GM18517 (cell line): ENCODE measurements at regions not wholly inside any gene's neighbourhood (a gene's known extent, or its start where the extent isn't known, plus 50 kb on each side); places are given as distances from the start of the nearest gene placed in this dataset.
A peak's percentile ranks its signal among the peaks of the same experiment; 100 is the strongest.

ENCODE experiments used
- ATAC-seq: cut with Tn5 transposase; IDR thresholded peaks from one replicate; pipeline ENCODE4 v1.9.1; 2021; ENCODE audit warnings: mild to moderate bottlenecking, moderate library complexity; ENCODE audit not compliant: unreplicated experiment

DNA sequence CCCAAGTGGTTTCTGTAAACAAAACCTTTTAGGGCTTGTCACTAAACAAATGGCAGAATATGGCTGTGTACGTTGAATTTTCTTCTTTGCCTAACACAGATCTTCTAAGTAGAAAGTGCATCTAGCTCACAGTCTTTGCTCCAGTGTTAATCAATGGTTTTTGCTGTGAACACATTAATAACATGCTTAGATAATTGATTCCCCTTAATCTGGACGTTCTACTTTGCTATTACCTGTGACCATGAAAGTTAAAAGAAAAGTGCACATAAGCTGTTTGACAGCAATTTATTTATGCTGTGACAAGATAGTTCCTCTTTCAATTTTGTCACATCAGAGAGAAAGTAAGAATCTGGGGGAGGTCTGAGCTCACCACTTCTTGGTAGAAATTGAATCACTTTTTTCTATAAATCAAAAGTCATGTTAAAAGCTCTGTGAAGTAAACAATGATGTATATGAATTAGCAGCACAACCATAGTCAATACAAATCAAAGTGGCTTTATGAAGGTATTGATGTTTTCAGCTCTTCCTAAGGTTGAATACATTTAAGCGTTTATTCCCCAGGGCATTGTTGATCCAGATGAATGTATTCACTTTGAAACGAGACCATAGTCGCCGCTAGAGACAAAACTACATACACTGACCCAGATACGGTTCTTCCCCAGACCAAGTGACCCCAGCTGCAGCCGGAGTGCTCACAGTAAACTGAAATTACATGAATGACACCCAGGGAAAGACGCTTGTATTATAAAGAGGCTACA is 174.6 kb upstream of the ZNF608 start:
- ATAC-seq, result peak; percentile 87

DNA sequence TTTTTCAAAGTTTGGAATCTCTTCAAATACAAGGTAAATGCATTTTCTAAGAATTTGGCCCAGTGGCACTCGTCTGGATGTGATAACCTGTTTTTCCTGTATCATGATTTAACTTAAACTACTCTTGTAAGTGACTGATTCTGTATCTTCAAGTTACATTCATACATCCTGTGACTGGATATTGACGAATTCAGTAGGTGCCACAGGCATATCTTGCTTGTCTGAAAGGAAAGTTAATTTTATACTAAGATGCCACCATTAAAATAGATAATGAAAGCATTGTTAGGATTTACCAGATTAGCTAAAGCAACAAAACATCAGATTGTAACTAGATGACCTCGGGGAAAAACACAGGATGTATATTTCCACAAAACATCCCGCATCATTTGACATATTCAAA is 175.3 kb upstream of the ZNF608 start:
- ATAC-seq, result peak; percentile 22

DNA sequence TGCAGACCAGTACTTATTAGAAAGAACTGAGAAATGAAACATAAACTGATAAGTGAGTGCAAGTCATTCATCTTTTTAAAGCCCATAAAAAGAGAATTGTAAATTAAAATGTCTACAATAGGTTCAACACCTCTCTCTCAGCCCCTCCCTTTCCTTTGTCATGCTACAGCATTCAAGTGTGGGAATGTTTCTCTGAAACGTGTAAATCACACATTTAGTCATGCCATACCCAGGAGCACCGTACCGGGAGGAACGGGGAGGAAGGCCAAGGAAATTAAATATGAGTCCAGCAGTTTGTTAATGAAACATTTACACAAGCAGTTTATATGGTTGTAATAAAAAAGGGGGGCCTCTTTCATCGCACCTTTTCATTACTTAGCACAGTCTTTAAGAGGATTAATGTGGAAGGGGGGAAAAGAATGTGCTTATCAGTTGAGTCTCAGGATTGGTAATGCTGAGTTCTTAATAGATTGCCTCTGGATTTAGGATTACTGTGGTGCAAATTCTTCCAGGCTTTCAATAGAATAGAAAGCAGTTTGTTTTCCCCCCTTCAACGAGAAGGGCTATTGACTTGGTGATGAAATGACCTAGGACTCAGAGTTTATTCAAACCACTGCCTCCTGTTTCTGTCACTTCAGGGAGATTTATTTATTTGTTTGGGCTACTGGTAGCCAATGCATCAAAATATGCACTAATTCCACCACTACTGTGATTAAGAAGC is 176.0 kb upstream of the ZNF608 start:
- ATAC-seq, result peak; percentile 7

DNA sequence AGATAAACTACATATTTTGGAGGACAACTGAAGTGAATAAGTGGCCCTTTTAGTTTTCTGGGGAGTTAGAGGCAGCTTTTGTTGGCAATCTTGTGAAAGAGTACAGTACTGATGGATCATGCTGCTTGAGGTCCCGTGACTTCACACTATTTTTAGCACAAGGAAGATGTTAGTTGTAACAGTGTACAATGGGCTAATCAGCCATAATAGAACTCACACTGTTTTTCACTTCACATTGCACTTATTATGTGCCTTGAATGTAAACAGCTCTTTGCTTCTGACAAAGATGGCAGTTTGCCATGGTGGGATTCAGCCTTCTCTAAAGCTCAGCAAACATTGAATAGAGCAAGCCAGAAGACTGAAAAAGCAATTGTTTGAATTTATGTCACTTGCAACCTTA is 176.7 kb upstream of the ZNF608 start:
- ATAC-seq, result no peak

DNA sequence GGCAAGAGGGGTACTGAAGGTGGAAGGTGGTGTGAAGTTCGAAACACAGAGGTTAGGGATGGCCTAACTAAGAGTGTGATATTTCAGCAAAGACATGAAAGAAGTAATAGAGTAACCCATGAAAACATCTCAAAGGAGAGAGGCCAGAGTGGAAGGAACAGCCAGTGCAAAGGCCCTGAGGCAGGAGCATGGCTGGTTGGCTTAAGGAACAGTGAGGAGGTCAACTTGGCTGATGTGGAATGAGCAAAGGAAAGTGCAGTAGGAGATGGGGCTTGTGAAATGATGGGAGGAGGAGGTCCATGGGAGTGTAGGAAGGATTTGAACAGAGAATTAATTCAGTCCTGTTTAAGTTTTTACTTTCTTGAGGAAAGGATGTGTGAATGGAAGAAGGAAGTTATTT is 178.3 kb upstream of the ZNF608 start:
- ATAC-seq, result no peak

DNA sequence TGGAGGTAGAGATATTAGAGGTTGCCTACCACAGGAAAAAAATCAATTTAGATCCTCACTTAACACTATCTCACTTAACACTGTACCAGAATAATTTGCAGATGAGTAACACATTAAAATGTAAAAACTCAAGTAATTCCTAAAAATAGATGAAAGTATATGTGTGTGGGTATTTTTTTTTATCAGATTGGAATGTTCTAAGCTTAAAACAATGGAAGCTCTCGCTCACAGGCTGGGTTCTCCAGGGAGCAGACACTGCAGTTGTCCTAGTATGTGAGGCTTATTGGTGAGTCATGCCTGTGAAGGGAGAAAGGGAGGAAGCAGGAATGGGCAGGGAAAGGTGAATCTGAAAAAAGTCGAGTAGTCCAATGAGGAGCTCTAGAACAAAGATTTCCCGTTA is 181.3 kb upstream of the ZNF608 start:
- ATAC-seq, result no peak

DNA sequence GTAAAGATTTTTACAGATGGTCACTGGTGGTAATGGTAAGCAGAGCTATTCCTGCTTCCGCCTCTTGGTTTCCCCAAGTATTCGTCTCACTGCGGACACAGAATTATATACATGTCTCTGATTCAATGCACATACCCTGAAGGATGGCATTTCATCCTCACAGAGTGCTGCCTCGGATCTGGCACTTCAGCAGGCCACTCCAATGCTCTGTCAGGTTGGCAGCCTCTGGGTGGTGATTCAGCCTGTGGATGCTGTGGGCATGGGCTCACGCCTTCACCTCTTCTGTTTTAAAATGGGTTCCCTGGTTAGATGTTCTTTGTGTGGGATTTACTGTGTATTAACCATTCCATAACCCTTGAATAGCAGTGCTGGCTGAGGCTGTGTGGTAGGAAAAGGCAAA is 182.6 kb upstream of the ZNF608 start:
- ATAC-seq, result no peak

DNA sequence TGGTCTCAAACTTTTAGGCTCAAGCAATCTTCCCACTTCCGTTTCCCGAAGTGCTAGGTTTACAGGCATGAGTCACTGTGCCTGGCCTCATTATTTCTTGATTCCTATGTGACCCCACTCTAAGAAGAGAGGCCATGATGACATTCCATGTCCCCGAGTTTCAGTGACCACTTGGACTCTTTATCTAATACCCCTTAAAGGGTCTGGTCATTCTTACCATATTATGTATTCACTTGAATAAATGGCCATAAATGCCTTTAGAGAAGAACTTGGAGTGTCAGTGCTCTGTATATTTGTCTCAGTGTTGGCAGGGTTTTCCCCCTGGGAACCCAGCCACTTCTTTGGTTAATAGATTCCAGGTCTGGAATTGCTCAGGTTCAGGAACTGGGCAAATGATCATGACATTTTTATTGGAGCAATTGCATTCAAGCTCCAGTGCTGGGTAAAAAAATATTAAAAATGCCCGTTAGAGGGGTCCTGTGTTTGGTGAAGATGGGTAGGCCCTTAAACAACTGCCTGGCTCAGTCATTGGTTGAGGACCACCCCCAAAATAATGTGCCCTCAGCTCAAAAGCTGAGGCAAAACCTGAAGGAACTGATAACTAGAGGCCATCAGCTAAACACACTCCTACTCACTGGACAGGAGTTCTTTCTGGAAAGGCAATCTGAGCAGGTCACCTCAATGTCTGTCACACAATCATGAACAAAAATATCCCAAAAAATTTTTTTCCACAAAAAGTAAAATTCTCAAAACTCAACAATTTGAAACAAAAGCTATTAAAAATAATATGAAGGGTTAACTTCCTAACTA is 186.6 kb upstream of the ZNF608 start:
- no peak for ATAC-seq

DNA sequence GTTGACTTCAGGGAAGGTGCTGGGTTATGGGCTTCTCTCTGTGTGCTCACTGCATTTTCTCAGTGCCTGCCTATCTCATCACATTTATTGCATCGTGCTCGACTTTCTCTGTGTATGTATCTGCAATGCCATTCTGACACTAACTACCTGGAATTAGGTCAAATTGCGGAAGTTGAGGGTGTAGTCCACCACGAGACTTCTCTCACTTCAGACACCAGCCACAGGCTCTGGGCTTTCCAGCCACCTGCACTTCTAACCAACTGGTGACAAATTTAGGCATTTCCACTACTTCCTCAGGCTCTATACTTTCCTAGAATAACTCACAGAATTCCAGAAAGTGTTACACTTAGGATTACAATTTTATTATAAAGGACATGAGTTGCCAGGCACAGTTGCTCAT is 188.6 kb upstream of the ZNF608 start:
- ATAC-seq, result peak; percentile 78

DNA sequence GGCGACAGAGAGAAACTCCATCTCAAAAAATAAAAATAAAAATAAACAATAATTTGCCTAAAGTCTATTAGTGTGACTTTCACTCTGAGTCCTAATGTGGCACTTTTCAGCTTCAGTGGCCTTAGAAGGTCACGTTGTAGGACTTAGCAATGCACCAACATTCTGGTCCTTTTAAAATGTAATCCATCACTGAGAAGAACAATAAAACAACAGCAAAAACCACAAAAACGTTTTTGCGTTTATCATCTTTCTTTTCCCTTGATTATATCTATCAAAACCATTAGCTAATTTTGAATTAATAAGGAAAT is 190.1 kb upstream of the ZNF608 start:
- ATAC-seq, result peak; percentile 59

DNA sequence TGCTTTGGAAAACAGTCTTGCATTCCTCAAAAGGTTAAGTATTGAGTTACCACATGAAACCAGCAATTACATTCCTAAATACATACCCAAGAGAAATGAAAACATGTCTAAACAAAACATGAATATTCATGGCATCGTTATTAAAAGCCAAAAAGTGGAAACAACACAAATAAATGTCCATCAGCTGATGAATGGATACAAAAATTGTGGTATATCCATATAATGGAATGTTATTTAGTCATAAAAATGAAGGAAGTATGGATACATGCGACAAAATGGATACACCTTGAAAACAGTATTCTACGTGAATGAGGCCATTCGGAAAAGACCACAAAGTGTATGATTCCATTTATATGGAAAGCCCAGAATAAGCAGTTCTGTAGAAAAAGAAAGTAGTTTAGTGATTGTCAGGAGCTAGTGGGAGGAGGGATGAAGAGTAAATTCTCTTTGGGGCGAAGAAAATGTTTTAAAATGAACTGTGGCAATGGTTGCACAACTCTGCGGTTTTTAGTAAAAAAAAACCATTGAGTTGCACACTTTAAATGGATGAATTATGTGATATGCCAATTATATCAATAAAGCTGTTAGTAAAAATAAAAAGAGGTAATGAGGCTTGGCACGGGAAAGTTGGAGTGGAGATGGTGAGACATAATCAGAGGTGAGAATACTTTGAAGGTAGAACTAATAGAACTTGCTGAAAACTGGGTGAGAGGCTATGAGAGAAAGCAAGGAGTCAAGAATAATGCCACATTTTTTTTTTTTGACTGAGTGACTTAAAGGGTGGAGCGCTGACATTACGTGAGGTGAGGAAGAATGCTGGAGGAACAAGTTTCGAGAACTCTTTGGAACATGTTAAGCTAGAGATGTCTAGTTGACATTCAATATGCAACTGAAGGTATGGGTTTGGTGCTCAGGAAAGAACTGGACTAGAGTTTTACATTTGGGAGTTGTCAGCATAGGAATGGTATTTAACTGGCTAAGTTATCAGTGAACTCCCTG is 194.9 kb upstream of the ZNF608 start:
- ATAC-seq, result no peak

DNA sequence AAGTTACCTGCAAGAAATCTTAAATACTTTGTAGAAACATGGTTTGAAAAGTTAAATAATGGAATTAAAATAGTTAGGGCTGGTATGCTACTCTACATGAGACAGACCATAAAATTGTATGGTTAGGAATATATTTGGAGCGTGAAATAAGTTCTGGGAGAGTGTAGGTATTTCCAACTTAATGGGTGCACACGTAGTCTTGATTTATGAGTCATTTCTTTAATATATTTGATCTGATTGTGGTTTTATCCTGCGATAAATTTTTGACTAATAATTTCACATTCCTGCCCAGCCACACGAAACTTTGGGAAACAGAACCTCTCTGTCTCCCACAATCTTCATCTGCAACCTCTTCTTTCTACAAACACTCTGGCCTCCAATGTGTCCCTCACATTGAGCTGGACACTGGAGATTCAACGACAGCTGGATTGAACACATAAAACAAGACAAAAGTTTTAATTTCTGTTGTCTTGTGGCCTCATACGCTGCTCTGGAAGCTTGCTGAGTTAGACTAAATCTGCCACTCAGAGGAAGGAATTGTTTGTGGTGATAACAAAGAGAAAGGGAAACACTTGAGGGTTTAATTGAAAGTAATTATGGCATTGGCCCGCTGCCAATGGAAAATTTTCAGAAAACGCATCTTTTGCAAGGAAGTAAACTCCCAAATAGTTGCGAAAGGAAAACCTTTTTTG is 201.8 kb upstream of the ZNF608 start:
- no peak for ATAC-seq

DNA sequence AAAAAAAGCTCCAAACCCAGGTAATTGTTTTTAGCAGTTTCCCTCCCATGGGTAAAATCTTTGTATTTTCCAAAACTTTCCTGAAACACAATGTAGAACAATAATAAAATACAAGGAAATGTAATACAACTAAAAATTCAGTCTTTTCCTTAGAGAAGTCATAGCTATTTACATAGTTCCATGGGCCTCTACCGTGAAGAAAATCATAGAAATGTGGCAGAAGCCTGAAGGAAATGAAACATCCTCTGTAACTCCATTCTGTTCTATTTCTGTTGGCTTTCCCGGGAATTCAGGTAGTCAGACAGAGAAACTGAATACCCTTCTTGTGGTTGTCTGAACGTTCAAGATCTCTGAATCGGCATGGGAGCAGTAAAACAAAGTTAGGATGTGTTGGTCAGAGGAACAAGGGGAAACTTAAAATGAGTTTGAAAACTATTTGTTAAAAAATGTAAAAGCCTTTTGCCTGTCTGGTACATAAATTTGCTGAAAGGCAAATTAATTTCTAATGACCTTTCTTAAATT is 202.4 kb upstream of the ZNF608 start:
- no peak for ATAC-seq

DNA sequence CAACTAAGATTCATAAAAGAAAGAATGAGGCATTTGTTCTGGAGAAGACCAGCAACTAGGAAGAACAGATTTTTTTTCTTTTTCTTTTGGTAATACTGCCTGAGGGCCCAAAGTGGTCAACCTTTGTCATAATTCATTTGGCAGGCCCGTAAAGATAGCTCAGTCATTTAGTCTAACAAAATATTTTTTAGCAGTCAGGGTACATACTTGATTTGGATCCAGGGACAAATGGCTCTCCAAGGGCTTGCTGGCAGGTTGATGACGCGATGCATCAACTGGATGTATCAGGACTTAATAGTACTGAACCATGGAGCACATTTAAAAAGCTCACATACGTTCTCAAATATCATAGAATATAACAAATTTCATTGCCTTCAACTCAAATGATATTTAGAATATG is 203.4 kb upstream of the ZNF608 start:
- no peak for ATAC-seq

DNA sequence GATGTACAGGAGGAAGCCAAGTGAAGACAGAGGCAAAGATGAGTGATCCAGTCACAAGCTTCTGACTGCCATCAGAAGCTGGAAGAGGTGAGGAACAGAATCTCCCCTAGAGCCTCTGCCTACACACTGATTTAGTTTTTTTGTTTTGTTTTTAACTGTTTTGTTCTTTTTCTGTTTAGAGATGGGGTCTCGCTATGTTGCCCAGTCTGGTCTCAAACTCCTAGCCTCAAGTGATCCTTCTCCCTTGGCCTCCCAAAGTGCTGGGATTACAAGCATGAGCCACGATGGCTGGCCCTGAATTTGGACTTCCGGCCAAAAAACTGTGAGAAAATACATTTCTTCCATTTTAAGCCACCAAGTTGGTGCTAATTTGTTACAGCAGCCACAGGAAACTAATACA is 204.7 kb upstream of the ZNF608 start:
- no peak for ATAC-seq

DNA sequence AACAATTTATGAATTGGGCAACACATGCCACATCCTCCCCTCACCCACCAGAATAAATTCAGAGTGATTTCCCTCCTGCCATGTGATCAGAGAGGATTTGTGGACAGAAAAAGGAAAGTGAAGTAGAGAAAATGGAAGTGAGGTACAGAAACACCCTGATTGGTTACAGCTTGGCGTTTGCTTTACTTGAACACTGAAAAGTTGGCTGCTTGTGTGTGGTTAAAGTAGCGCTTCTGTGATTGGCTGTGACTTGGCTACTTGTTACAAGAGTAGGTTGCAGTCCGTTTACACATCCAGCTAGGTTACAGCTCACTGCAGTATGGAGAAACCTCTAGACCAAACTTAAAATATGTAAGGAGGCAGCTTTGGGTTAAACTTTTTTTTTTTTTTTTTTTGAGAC is 205.2 kb upstream of the ZNF608 start:
- peak; percentile 72 for ATAC-seq

DNA sequence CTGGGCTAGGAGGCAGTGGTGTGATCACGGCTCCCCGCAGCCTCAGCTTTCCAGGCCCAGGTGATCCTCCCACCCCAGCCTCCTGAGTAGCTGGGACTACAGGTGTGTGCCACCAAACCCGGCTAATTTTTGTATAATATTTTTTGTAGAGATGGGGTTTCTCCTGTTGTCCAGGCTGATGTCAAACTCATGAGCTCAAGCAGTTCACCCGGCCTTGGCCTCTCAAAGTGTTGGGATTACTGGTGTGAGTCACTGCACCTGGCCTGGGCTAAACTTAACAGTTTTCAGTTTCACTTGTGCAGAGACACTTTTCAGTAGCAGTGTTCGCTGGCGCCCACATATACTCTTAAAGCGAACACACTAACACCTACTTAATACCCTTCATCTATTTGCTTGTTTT is 205.6 kb upstream of the ZNF608 start:
- peak; percentile 90 for ATAC-seq

DNA sequence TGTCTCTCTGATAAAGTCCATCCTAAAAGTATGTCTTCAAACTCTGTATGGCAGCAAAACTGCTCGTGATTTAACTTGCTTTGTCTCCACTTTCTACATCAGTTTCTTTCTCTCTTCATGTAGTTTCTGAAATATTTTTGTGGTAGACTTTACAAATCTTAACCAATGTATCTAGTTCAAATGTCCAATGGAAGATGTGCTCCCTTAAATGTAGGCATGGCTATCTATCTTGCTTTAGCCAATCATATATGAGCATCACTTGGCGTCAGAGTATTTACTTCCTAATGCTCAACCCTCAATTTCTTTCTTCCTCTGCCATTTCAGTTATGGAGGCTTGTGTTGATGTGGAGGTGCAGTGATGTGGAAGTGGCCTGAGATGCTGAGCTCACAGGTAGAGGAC is 206.1 kb upstream of the ZNF608 start:
- ATAC-seq, result peak; percentile 65

DNA sequence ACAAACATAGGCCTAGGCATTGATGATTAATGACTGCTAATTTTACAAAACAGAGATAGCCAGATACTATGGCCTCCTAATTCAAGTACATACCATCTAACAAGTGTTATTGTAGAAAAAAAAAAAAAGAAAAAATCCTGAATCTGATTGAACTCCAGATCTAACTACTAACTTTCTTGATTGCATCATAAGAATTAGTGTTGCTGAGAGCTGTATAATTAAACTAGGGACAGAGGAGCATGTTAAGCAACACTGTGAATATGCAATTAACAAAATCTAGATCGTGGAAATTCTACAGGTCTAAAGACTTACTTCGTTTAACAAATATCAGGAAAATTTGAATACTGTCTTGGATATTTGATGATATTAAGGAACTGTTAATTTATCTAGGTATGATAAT is 208.3 kb upstream of the ZNF608 start:
- no peak for ATAC-seq

DNA sequence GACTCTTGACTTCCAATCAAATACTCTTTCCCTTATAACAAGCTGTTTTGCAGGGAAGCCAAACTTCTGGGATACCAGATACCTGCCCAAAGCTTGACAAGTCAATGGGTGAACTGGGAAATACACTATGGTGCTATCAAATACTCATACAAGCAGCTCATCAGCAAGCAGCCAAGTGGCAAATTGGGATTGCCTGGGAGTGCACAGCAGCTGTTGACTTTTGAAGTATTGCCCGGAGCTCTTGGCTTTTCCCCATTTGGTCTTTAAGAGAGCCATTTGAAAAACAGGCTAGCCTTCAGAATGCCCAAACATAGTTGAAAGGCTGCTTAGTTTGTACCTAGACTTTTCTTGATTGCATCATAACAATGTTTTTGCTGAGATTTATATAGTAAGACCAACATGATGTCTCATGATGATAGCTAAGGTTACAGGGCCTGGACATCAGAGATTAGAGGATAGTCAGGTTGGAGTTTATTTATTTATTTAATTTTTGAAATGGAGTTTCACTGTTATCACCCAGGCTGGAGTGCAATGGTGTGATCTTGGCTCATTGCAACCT is 210.1 kb upstream of the ZNF608 start:
- ATAC-seq, result no peak
